Neural cell (in vitro differentiated cells): ENCODE measurements at regions not wholly inside any gene's neighbourhood (a gene's known extent, or its start where the extent isn't known, plus 50 kb on each side); places are given as distances from the start of the nearest gene placed in this dataset.

Experiments
- CTCF ChIP-seq: fragments of 450-650 bp; IDR thresholded peaks from 2 replicates; pipeline ENCODE4 v1.5.1; 2014; ENCODE audit warnings: antibody characterized with exemption, mild to moderate bottlenecking, moderate library complexity; ENCODE audit not compliant: poor library complexity, severe bottlenecking
- EP300 ChIP-seq: fragments of 450-650 bp; conservative IDR thresholded peaks from 2 replicates; pipeline ENCODE4 v1.6.1; 2014; ENCODE audit warnings: antibody characterized with exemption, mild to moderate bottlenecking, moderate library complexity; ENCODE audit not compliant: poor library complexity, severe bottlenecking
- EZH2 ChIP-seq: fragments of 200-600, 300-800 bp; shearing (Covaris generic), sonication (generic); IDR thresholded peaks from 2 replicates; pipeline ENCODE4 v1.6.1; 2014; ENCODE audit warnings: antibody characterized with exemption, low read length, borderline replicate concordance, mild to moderate bottlenecking; ENCODE audit not compliant: insufficient read depth, poor library complexity, severe bottlenecking
- POLR2AphosphoS5 ChIP-seq: IDR thresholded peaks from 2 replicates; pipeline ENCODE4 v1.6.1; 2012
- RAD21 ChIP-seq: fragments of 450-650 bp; conservative IDR thresholded peaks from 2 replicates; pipeline ENCODE4 v1.6.1; 2014; ENCODE audit warnings: antibody characterized with exemption, mild to moderate bottlenecking, moderate library complexity
- REST ChIP-seq: IDR thresholded peaks from 2 replicates; pipeline ENCODE4 v1.6.1; 2012; ENCODE audit warnings: borderline replicate concordance
- SMC3 ChIP-seq: fragments of 450-650 bp; conservative IDR thresholded peaks from 2 replicates; pipeline ENCODE4 v1.6.1; 2014; ENCODE audit warnings: antibody characterized with exemption, mild to moderate bottlenecking, moderate library complexity; ENCODE audit not compliant: poor library complexity
- TAF1 ChIP-seq: IDR thresholded peaks from 2 replicates; pipeline ENCODE4 v1.6.1; 2012; ENCODE audit warnings: low read depth

- no peak for TF ChIP-seq CTCF
- TF ChIP-seq RAD21 = no peak
- no peak for TF ChIP-seq TAF1
- no peak for TF ChIP-seq POLR2AphosphoS5
- no peak for TF ChIP-seq EZH2
- TF ChIP-seq REST = no peak
- no peak for TF ChIP-seq EP300
- no peak for TF ChIP-seq SMC3
These were observed 175.6 kb downstream of the TDRD15 start for GRCh38 chr2:21299411-21299810.
